CD4-positive, alpha-beta T cell (primary cell): ENCODE measurements at regions not wholly inside any gene's neighbourhood (a gene's known extent, or its start where the extent isn't known, plus 50 kb on each side); places are given as distances from the start of the nearest gene placed in this dataset.

Experiments
- ATAC-seq: fragments of 200-7000 bp; cut with Tn5 transposase; one replicate; pipeline ENCODE4 v1.10.0; 2022; ENCODE audit warnings: mild to moderate bottlenecking; ENCODE audit not compliant: poor library complexity
- CTCF ChIA-PET: fragments of 350-600 bp; sonication (Branson Sonifier 250); formaldehyde crosslinking; loops from one replicate; lab custom pipeline; 2021; ENCODE audit warnings: antibody characterized with exemption, inconsistent platforms; lab: Charles Lee
- POLR2A ChIA-PET: fragments of 350-600 bp; sonication (Branson Sonifier 250); formaldehyde crosslinking; loops from one replicate; lab custom pipeline; 2021; ENCODE audit warnings: antibody characterized with exemption, inconsistent platforms; lab: Charles Lee
- DNase-seq, 14 experiments: peaks; one replicate each; pipeline ENCODE4 v3.0.0-alpha.2; 2013 to 2020; ENCODE audit warnings: mixed read lengths in 2 of 14
- H3K27ac ChIP-seq, 2 donors: one replicate each; pipeline versions ENCODE4 v1.5.1 to v1.7.0; 2013; ENCODE audit warnings: low read length in 2 of 2, low read depth in 1 of 2, mild to moderate bottlenecking in 1 of 2
- H3K27me3 ChIP-seq, 2 experiments: 1 replicate in 1 of 2; 2 replicates in 1 of 2; pipeline versions ENCODE4 v1.6.1 to v1.7.0; 2013; ENCODE audit warnings: low read length in 2 of 2, control low read depth in 1 of 2, mild to moderate bottlenecking in 1 of 2, moderate library complexity in 1 of 2; ENCODE audit not compliant: insufficient read depth in 2 of 2, control insufficient read depth in 1 of 2
- H3K36me3 ChIP-seq: one replicate; pipeline ENCODE4 v1.6.1; 2013; ENCODE audit warnings: low read length, control low read depth; ENCODE audit not compliant: insufficient read depth
- H3K4me1 ChIP-seq: one replicate; pipeline ENCODE4 v1.6.1; 2013; ENCODE audit warnings: low read length, control low read depth; ENCODE audit not compliant: insufficient read depth
- H3K4me3 ChIP-seq: one replicate; pipeline ENCODE4 v1.5.1; 2013; ENCODE audit warnings: mild to moderate bottlenecking, low read length, moderate library complexity
- H3K9me3 ChIP-seq, 2 experiments: 1 replicate in 1 of 2; 2 replicates in 1 of 2; pipeline versions ENCODE4 v1.6.1 to v1.7.0; 2013; ENCODE audit warnings: low read length in 2 of 2, mild to moderate bottlenecking in 2 of 2, control low read depth in 1 of 2, moderate library complexity in 1 of 2; ENCODE audit not compliant: control insufficient read depth in 1 of 2, insufficient read depth in 1 of 2
- H3K27ac Mint-ChIP-seq: one replicate; pipeline ENCODE4 v1.8.0; 2020; ENCODE audit warnings: mixed read lengths
- H3K27me3 Mint-ChIP-seq: one replicate; pipeline ENCODE4 v1.8.0; 2021; ENCODE audit warnings: mixed read lengths
- H3K36me3 Mint-ChIP-seq: one replicate; pipeline ENCODE4 v1.8.0; 2021; ENCODE audit warnings: low read depth, mixed read lengths
- H3K4me1 Mint-ChIP-seq: one replicate; pipeline ENCODE4 v1.8.0; 2021; ENCODE audit warnings: low read depth, mixed read lengths
- H3K4me3 Mint-ChIP-seq: one replicate; pipeline ENCODE4 v1.8.0; 2020; ENCODE audit warnings: mild to moderate bottlenecking, mixed read lengths
- H3K9me3 Mint-ChIP-seq: one replicate; pipeline ENCODE4 v1.8.0; 2020; ENCODE audit warnings: mixed read lengths
- CTCF ChIP-seq: fragments of 200-600 bp; IDR thresholded peaks from one replicate; pipeline ENCODE4 v1.8.0; 2022; ENCODE audit warnings: antibody characterized with exemption, mild to moderate bottlenecking
- intact Hi-C, 2 experiments: fragments of 100-400 bp; cut with DNase I in 1 of 2; cut with micrococcal nuclease in 1 of 2; formaldehyde crosslinking; loops; one replicate each; pipeline versions ENCODE4 v1.15.1 to v1.9.0; 2023 to 2025; cut with DNase I, micrococcal nuclease

- ChIA-PET CTCF (no interaction called here), POLR2A (no interaction called here)
- no peak for TF ChIP-seq CTCF
- Histone ChIP-seq H3K36me3 (no peaks in the 10 kb centered on the region), H3K4me3 (no peak overlapping the region), H3K9me3 (no peaks in the 10 kb centered on the region), H3K4me1 (peaks cover 3% of the 10 kb centered on the region), H3K27ac (no peak overlapping the region), H3K27me3 (no peaks in the 10 kb centered on the region)
- intact Hi-C loops: no loop called here
- no peak for ATAC-seq
- no peak for DNase-seq
- Mint-ChIP-seq H3K27ac (no peak overlapping the region), H3K27me3 (no peaks in the 10 kb centered on the region), H3K36me3 (no peaks in the 10 kb centered on the region), H3K4me3 (no peak overlapping the region), H3K9me3 (no peaks in the 10 kb centered on the region), H3K4me1 (peaks cover 8% of the 10 kb centered on the region)
Observed at GRCh38 chr6:134866563-134866962, 83.3 kb downstream of the ALDH8A1 start.

- intact Hi-C loops: no loop called here
- H3K27ac Mint-ChIP-seq: no peak overlapping the region
- POLR2A ChIA-PET: no interaction called here
- H3K27ac ChIP-seq: no peak overlapping the region
- no peaks in the 10 kb centered on the region for H3K36me3 Mint-ChIP-seq
- ATAC-seq (no peak), DNase-seq (no peak)
- no peaks in the 10 kb centered on the region for H3K27me3 ChIP-seq
- CTCF ChIA-PET: no interaction called here
- TF ChIP-seq CTCF: no peak
- no peaks in the 10 kb centered on the region for H3K9me3 Mint-ChIP-seq
- no peaks in the 10 kb centered on the region for H3K9me3 ChIP-seq
- no peaks in the 10 kb centered on the region for H3K4me1 Mint-ChIP-seq
- H3K4me1 ChIP-seq: no peaks in the 10 kb centered on the region
- H3K4me3 ChIP-seq: no peak overlapping the region
- H3K27me3 Mint-ChIP-seq: no peaks in the 10 kb centered on the region
- no peak overlapping the region for H3K4me3 Mint-ChIP-seq
- H3K36me3 ChIP-seq: no peaks in the 10 kb centered on the region
Observed at GRCh38 chr6:134864558-134864957, 85.3 kb downstream of the ALDH8A1 start.

- Histone ChIP-seq H3K27ac (no peak overlapping the region), H3K9me3 (no peaks in the 10 kb centered on the region), H3K4me1 (no peaks in the 10 kb centered on the region), H3K36me3 (no peaks in the 10 kb centered on the region), H3K27me3 (no peaks in the 10 kb centered on the region), H3K4me3 (no peak overlapping the region)
- no peaks in the 10 kb centered on the region for H3K4me1 Mint-ChIP-seq
- intact Hi-C loops: no loop called here
- H3K36me3 Mint-ChIP-seq: no peaks in the 10 kb centered on the region
- CTCF ChIA-PET: no interaction called here
- H3K9me3 Mint-ChIP-seq: no peaks in the 10 kb centered on the region
- ATAC-seq (no peak), DNase-seq (no peak)
- H3K27me3 Mint-ChIP-seq: no peaks in the 10 kb centered on the region
- no peak overlapping the region for H3K27ac Mint-ChIP-seq
- H3K4me3 Mint-ChIP-seq: no peak overlapping the region
- no peak for TF ChIP-seq CTCF
- POLR2A ChIA-PET: no interaction called here
Observed at GRCh38 chr6:134863763-134864510, 86.0 kb downstream of the ALDH8A1 start.
